Panc1 (cell line): ENCODE measurements at regions not wholly inside any gene's neighbourhood (a gene's known extent, or its start where the extent isn't known, plus 50 kb on each side); places are given as distances from the start of the nearest gene placed in this dataset.

Source experiments
- ATAC-seq: fragments of 200-7000 bp; cut with Tn5 transposase; 2 replicates; pipeline ENCODE4 v1.9.1; 2020; ENCODE audit warnings: mild to moderate bottlenecking, moderate library complexity
- BruUV-seq: library from RNA; stranded (reverse); fragments of 400-500 nt; replicated peaks from 2 replicates; lab custom pipeline; 2021; lab: Mats Ljungman, UMichigan
- CTCF ChIA-PET: fragments of 300-600 bp; sonication (Branson Sonifier 250); formaldehyde crosslinking; loops from one replicate; lab custom pipeline; 2022; ENCODE audit warnings: antibody characterized with exemption; lab: Charles Lee
- POLR2A ChIA-PET: fragments of 300-600 bp; sonication (Branson Sonifier 250); formaldehyde crosslinking; loops from one replicate; lab custom pipeline; 2022; ENCODE audit warnings: antibody characterized with exemption; lab: Charles Lee
- DNase-seq: peaks from one replicate; pipeline ENCODE4 v3.0.0-alpha.2; 2010; ENCODE audit warnings: low read depth, low spot score
- H3K27ac ChIP-seq: 2 replicates; pipeline ENCODE4 v1.5.1; 2011; ENCODE audit warnings: mild to moderate bottlenecking, low read length, inconsistent platforms
- H3K27me3 ChIP-seq: fragments of 200-500 bp; sonication (Bioruptor generic); 2 replicates; pipeline ENCODE4 v1.6.0; 2014; ENCODE audit warnings: low read length, inconsistent platforms; ENCODE audit not compliant: control insufficient read depth, insufficient read depth
- H3K36me3 ChIP-seq: fragments of 200-500 bp; sonication (Bioruptor generic); 2 replicates; pipeline ENCODE4 v1.5.1; 2014; ENCODE audit warnings: inconsistent platforms, mild to moderate bottlenecking, low read length, moderate library complexity; ENCODE audit not compliant: control insufficient read depth, insufficient read depth
- H3K4me1 ChIP-seq: 2 replicates; pipeline ENCODE4 v1.5.1; 2011; ENCODE audit warnings: inconsistent platforms, mild to moderate bottlenecking, low read length, moderate library complexity; ENCODE audit not compliant: control insufficient read depth, insufficient read depth
- H3K4me3 ChIP-seq, 2 experiments: 2 replicates each; pipeline ENCODE4 v1.5.1; 2011 to 2012; ENCODE audit warnings: low read depth in 2 of 2, low read length in 2 of 2, mild to moderate bottlenecking in 2 of 2, inconsistent platforms in 1 of 2, moderate library complexity in 1 of 2
- H3K9me3 ChIP-seq: fragments of 200-500 bp; sonication (Bioruptor generic); 2 replicates; pipeline ENCODE4 v1.5.1; 2014; ENCODE audit warnings: low read depth, mild to moderate bottlenecking, inconsistent platforms, low read length, moderate library complexity; ENCODE audit not compliant: control insufficient read depth, insufficient read depth
- POLR2AphosphoS5 ChIP-seq: IDR thresholded peaks from 2 replicates; pipeline ENCODE4 v1.6.1; 2012; ENCODE audit warnings: mild to moderate bottlenecking, low read depth, low read length, moderate library complexity
- SIN3A ChIP-seq: IDR thresholded peaks from 2 replicates; pipeline ENCODE4 v1.6.1; 2012; ENCODE audit warnings: low read depth, mild to moderate bottlenecking, low read length, moderate library complexity, borderline replicate concordance; ENCODE audit not compliant: insufficient read depth
- TCF7L2 ChIP-seq: IDR thresholded peaks from 2 replicates; pipeline ENCODE4 v1.6.1; 2011; ENCODE audit warnings: mild to moderate bottlenecking, low read depth, low read length, inconsistent platforms
- in situ Hi-C: cut with HindIII; loops from 2 replicates; pipeline ENCODE4 v1.10.0; 2016; ENCODE audit warnings: low sequenced_read_pairs, low pct_unique_long_range_greater_than_20kb
- intact Hi-C: fragments of 100-400 bp; cut with micrococcal nuclease; formaldehyde crosslinking; loops from one replicate; pipeline ENCODE4 v1.10.0; 2022; ENCODE audit not compliant: unreplicated experiment
- TF ChIP-seq, protein P1 (sequence below): fragments of 450-650 bp; IDR thresholded peaks from 2 replicates; pipeline ENCODE4 v1.5.1; 2017; ENCODE audit warnings: mild to moderate bottlenecking
- TF ChIP-seq, protein P2 (sequence below), 2 experiments: IDR thresholded peaks; 2 replicates each; pipeline ENCODE4 v1.6.1; 2011 to 2012; ENCODE audit warnings: low read depth in 2 of 2, control low read depth in 1 of 2, low read length in 1 of 2, mild to moderate bottlenecking in 1 of 2, moderate library complexity in 1 of 2; ENCODE audit not compliant: insufficient read depth in 1 of 2

- ATAC-seq (no peak), DNase-seq (no peak)
- BruUV-seq = no TSS peak
- CTCF ChIA-PET = no interaction called here
- no peaks in the 10 kb centered on the region for H3K27me3 ChIP-seq
- intact Hi-C loops = no loop called here
- H3K4me1 ChIP-seq = no peaks in the 10 kb centered on the region
- H3K27ac ChIP-seq = no peak overlapping the region
- no peaks in the 10 kb centered on the region for H3K36me3 ChIP-seq
- POLR2A ChIA-PET = no interaction called here
- TF ChIP-seq, protein P1, sequence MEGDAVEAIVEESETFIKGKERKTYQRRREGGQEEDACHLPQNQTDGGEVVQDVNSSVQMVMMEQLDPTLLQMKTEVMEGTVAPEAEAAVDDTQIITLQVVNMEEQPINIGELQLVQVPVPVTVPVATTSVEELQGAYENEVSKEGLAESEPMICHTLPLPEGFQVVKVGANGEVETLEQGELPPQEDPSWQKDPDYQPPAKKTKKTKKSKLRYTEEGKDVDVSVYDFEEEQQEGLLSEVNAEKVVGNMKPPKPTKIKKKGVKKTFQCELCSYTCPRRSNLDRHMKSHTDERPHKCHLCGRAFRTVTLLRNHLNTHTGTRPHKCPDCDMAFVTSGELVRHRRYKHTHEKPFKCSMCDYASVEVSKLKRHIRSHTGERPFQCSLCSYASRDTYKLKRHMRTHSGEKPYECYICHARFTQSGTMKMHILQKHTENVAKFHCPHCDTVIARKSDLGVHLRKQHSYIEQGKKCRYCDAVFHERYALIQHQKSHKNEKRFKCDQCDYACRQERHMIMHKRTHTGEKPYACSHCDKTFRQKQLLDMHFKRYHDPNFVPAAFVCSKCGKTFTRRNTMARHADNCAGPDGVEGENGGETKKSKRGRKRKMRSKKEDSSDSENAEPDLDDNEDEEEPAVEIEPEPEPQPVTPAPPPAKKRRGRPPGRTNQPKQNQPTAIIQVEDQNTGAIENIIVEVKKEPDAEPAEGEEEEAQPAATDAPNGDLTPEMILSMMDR = no peak
- TF ChIP-seq POLR2AphosphoS5 = no peak
- TF ChIP-seq, protein P2, sequence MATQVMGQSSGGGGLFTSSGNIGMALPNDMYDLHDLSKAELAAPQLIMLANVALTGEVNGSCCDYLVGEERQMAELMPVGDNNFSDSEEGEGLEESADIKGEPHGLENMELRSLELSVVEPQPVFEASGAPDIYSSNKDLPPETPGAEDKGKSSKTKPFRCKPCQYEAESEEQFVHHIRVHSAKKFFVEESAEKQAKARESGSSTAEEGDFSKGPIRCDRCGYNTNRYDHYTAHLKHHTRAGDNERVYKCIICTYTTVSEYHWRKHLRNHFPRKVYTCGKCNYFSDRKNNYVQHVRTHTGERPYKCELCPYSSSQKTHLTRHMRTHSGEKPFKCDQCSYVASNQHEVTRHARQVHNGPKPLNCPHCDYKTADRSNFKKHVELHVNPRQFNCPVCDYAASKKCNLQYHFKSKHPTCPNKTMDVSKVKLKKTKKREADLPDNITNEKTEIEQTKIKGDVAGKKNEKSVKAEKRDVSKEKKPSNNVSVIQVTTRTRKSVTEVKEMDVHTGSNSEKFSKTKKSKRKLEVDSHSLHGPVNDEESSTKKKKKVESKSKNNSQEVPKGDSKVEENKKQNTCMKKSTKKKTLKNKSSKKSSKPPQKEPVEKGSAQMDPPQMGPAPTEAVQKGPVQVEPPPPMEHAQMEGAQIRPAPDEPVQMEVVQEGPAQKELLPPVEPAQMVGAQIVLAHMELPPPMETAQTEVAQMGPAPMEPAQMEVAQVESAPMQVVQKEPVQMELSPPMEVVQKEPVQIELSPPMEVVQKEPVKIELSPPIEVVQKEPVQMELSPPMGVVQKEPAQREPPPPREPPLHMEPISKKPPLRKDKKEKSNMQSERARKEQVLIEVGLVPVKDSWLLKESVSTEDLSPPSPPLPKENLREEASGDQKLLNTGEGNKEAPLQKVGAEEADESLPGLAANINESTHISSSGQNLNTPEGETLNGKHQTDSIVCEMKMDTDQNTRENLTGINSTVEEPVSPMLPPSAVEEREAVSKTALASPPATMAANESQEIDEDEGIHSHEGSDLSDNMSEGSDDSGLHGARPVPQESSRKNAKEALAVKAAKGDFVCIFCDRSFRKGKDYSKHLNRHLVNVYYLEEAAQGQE (IDR thresholded peaks at IDR 0.05; ENCODE audit: insufficient read depth in 1 of 2, low read depth in 2 of 2, low read length in 1 of 2) = no peak
- in situ Hi-C loops = no loop called here
- no peaks in the 10 kb centered on the region for H3K9me3 ChIP-seq
- no peak overlapping the region for H3K4me3 ChIP-seq
Observed at GRCh38 chr18:37689841-37690240, 124.2 kb upstream of the CELF4 start.

GRCh38 chr18:37684590-37684989, 119.0 kb upstream of the CELF4 start:
- no peak for DNase-seq
- Histone ChIP-seq H3K4me1 (no peaks in the 10 kb centered on the region), H3K36me3 (no peaks in the 10 kb centered on the region), H3K27ac (no peak overlapping the region), H3K27me3 (no peaks in the 10 kb centered on the region), H3K9me3 (no peaks in the 10 kb centered on the region), H3K4me3 (no peak overlapping the region)
- BruUV-seq = no TSS peak
- no peak for ATAC-seq
- CTCF ChIA-PET = no interaction called here
- in situ Hi-C loops = no loop called here
- intact Hi-C loops = no loop called here
- POLR2A ChIA-PET = no interaction called here
- TF ChIP-seq POLR2AphosphoS5 = no peak
- TF ChIP-seq, protein P1 = no peak
- no peak for TF ChIP-seq SIN3A
- TF ChIP-seq TCF7L2 = no peak
- TF ChIP-seq, protein P2 (IDR thresholded peaks at IDR 0.05; ENCODE audit: insufficient read depth in 1 of 2, low read depth in 2 of 2, low read length in 1 of 2) = no peak
